GM19372 (cell line): ENCODE measurements at regions not wholly inside any gene's neighbourhood (a gene's known extent, or its start where the extent isn't known, plus 50 kb on each side); places are given as distances from the start of the nearest gene placed in this dataset.
A peak's percentile ranks its signal among the peaks of the same experiment; 100 is the strongest.

ENCODE experiments used
- ATAC-seq: cut with Tn5 transposase; IDR thresholded peaks from one replicate; pipeline ENCODE4 v1.9.1; 2021; ENCODE audit warnings: mild to moderate bottlenecking, low read depth, moderate library complexity; ENCODE audit not compliant: unreplicated experiment

- ATAC-seq: no peak
Observed at GRCh38 chr3:163915280-163915679, 1163.0 kb downstream of the SI start.

GRCh38 chr3:163914567-163914966 is 1163.7 kb downstream of the SI start:
- no peak for ATAC-seq

GRCh38 chr3:163891771-163892170 is 1186.5 kb downstream of the SI start:
- ATAC-seq: no peak

DNA sequence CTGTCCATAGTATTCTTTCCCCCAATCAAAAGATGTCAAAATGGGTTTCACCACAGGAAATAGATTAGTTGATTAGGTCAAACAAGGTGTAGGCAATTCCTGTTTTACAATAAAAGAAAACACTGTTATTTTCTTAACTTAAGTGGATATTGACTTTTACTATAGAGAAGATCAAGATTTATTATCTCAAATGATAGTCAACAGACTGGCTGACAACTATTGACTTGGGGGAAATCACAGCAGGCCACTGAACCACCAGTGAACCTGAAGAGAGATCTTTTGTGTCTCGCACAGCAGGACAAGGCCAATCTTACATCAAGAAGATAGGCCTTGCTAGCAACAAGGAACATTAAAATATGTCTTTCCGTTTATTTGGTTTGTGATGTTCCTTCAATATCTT is 1187.6 kb downstream of the SI start:
- ATAC-seq: no peak

DNA sequence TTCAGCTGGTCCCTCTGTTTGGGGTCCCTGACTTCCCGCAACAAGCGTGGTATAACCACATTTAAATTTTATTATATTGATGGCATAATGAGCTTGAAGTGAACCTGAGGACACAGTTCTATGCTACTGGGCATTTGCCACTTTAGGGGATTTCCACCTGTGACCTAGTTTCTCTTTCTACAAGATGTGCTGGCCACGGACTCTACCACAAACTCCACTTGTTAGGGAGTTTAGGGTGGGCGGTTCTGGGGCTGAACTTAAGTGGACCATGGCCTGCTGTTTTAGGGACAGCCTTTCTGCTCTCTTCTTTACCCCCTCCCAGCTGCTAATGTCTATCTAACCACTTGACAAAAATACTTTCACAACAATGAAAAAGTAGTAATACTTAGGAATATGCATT is 1199.1 kb downstream of the SI start:
- ATAC-seq: no peak

DNA sequence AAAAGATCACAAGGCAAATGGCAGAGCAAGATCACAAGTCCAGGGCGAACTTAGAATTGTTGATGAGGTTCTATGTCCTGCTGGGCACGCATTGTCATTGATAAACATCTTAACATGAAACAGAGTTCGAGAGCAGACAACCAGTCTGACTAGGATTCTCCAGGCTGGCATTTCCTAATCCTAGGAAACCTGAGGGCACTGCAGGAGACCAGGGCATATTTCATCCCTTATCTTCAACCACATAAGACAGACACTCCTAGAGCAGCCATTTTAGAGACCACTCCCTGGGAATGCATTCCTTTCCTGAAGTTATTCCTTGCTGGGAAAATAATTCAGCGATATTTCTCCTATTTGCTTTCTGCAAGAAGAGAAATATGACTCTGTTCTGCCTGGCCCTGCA is 1199.9 kb downstream of the SI start:
- no peak for ATAC-seq

DNA sequence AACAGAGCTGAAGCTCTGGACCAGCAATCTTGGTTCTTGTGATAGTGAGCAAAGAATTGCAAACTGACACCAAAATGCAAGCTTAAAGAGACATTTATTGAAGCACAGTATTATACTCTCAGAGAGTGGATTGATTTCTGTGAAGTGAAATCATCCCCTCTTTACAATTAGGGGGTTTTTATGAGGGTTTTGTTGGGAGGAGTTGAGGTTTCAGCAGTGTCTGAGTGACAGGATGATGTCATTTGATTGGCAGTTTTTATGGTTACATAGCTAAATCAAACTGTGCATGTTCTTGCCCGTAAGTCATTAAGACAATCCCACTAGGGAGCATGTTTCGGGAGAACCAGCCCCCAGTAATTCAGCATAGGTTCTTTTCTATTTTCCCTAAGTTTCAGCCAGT is 1200.5 kb downstream of the SI start:
- no peak for ATAC-seq

GRCh38 chr3:163863146-163863545 is 1215.2 kb downstream of the SI start:
- ATAC-seq: no peak

DNA sequence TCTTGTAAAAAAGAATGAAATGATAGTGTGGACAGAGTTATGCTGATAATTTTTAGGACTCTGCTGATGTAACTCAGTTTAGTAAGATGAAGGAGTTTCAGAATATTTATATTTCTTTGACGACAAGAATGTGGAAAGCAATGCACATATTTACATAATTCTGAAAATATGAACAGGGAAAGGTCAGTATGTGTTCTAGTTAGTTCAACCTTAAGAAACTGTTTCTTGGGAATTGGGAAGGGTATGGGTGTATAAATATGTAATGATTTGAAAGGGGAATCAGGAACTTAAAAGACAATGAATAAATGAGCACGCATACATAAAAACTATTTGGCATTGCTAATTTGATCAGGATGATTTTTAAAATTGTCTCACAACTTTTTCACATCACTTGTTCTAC is 1226.1 kb downstream of the SI start:
- ATAC-seq: no peak

GRCh38 chr3:163838769-163839168 is 1239.5 kb downstream of the SI start:
- ATAC-seq: no peak

DNA sequence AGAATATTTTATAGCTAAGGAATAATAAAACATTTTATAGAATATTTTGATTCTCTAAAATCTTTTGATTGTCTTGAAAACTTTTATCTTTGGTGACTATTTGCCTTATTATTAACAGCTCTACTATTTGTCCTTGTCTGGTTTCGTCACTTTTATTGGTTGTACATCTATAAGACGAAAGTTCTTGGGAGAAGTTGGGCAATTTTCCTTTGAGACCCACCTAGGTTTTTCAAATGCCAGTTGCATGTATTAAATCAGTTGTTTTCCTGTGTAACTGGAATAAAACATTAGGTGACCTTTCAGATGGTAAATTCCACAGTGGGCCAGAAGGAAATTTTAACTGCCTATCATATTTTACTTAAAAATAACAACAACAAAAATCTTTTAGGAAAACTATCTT is 1245.7 kb downstream of the SI start:
- ATAC-seq: no peak

DNA sequence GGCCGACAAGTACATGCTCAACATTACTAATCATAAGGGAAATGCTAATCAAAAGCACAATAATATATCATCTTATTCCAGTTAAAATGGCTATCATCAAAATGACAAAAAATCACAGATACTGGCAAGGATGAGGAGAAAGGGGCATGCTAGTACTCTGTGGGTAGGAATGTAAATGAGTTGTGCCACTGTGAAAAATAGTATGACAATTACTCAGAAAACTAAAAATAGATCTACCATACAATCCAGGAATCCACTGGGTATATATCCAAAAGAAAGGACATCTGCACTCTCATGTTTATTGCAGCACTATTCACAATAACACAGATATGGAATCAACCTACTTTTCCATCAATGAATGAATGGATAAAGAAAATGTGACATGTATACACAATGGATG is 1256.5 kb downstream of the SI start:
- no peak for ATAC-seq

DNA sequence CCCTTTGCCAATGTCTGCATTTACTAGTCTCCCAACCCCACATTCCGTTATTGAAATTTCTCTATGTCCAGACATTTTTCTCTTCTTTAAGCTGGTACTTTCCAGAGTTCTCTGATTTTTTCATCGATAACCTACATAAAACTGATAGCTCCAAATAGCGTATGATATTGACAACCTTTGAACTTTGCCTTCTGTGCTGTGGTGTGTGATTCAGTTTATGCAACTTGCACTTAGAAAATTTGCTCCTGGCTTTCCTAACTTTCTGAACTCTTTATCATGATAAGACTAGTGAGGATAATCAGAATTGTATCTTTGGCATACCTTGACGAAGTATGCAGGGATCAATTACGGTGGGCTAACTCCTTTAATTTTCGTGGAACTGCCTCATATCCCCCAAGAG is 1261.3 kb downstream of the SI start:
- no peak for ATAC-seq

DNA sequence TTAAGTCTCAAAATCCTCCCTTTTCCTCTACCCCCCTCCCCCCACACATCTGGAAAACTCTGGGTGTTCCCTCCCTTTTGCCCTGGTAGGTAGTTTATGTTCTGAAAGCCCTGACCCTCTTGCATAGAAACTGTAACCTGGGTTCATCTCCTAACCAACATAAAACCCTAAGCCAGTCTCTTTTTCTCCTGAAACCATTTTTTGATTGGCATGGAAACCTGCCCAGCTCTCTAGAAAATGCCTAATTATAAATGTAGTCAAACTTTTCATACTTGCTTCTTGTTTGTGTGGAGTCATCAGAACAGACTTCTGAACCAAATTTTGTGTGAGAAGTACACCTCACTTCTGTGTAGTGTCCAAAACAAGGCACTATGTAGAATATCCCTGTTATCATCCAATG is 1264.4 kb downstream of the SI start:
- ATAC-seq: no peak

- no peak for ATAC-seq
Observed at GRCh38 chr3:163812006-163812405, 1266.3 kb downstream of the SI start.

DNA sequence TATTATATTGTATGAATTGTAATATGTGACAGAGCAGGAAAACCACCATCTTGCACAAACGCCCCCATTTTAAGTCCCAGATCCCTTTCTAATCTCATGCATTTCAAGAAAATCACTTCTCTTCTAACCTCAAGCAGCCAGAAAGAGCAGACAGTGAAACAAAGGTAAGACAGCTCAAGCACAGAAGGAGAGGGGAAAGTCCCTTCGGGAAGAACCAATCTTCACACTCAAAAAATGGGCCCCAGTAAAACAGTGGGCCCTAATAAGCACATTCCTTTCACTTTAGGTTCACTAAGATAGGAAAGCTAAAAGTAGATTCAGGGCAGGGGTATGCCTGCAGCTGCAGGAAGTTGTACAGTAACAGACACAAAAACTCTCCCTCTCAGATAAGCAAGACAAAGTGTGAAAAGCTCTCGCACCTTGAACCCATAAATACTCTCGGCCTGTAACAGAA is 1268.7 kb downstream of the SI start:
- ATAC-seq: peak; percentile 75

DNA sequence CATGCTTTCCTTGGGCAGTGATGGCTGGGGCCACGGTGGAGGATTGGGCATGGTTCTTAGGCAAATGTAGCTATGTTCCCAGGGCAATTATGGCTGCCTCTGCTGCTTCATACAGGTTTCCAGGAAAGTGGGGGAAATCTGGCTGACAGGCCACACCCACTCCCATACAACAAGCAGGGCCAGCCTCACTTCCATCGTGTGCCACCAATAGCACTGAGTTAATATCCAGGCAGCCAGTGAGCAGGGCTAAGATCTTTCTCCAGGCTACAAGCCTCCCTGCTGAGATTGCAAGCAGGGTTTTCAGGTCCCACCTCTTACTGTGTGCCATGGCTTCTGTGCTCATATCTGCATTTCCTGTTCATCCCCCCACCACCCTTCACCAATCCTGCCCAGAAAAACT is 1291.9 kb downstream of the SI start:
- ATAC-seq: no peak

DNA sequence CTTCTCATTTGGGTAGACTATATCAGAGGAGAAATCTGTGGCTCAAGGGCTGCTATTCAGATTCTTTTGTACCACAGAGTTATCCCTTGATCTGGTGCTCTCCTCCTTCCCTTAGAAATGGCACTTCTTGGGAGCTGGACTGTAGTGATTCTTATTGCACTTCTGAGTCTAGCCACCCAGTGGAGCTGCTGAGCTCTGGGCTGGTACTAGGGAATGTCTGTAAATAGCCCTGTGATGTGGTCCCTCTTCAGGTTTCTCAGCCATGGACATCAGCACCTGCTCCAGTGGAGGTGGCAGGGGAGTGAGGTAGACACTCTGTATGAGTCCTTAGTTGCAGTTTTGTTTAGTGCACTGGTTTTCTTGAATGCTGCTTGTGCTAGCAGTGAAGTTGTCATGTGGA is 1292.6 kb downstream of the SI start:
- ATAC-seq: no peak

GRCh38 chr3:163779396-163780344 is 1298.6 kb downstream of the SI start:
- ATAC-seq: no peak

GRCh38 chr3:163776743-163777142 is 1301.6 kb downstream of the SI start:
- ATAC-seq: no peak

DNA sequence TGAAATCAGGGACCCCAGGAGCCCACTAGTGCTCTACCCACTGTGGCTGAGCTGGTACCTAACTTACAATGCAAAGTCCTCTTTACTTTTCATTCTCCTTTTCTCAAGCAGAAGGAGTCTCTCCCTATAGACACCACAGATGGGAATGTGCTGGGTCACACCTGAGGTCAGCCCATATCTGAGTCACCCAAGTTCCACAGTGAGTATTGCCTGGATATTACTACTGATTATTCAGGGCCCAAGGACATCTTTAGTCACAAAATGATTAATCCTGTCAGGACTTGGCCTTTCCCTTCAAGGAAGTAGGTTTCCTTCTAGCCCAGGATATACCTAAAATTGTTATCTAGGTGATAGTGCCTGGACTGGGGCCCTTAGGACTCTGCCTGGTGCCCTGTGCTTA is 1305.2 kb downstream of the SI start:
- ATAC-seq: no peak

- no peak for ATAC-seq
Observed at GRCh38 chr3:163768048-163768447, 1310.2 kb downstream of the SI start.
